ENCODE measurements at regions not wholly inside any gene's neighbourhood (a gene's known extent, or its start where the extent isn't known, plus 50 kb on each side); places are given as distances from the start of the nearest gene placed in this dataset.

- TF ChIP-seq, protein P1, sequence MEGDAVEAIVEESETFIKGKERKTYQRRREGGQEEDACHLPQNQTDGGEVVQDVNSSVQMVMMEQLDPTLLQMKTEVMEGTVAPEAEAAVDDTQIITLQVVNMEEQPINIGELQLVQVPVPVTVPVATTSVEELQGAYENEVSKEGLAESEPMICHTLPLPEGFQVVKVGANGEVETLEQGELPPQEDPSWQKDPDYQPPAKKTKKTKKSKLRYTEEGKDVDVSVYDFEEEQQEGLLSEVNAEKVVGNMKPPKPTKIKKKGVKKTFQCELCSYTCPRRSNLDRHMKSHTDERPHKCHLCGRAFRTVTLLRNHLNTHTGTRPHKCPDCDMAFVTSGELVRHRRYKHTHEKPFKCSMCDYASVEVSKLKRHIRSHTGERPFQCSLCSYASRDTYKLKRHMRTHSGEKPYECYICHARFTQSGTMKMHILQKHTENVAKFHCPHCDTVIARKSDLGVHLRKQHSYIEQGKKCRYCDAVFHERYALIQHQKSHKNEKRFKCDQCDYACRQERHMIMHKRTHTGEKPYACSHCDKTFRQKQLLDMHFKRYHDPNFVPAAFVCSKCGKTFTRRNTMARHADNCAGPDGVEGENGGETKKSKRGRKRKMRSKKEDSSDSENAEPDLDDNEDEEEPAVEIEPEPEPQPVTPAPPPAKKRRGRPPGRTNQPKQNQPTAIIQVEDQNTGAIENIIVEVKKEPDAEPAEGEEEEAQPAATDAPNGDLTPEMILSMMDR (IDR thresholded peaks at IDR 0.05): no peak
- TF ChIP-seq POLR2A (IDR thresholded peaks at IDR 0.05): no peak
- TF ChIP-seq POLR2AphosphoS5 (IDR thresholded peaks at IDR 0.05): no peak
- no peak for TF ChIP-seq EP300 (IDR thresholded peaks at IDR 0.05)
These were observed 49.9 kb upstream of the COX10 start for GRCh38 chr17:14019186-14019956.
